DMS 273 treated with DMSO at 0.1 percent for 48 hours (cell line): ENCODE measurements at regions not wholly inside any gene's neighbourhood (a gene's known extent, or its start where the extent isn't known, plus 50 kb on each side); places are given as distances from the start of the nearest gene placed in this dataset.

Experiments used
- DNase-seq: peaks from one replicate; lab custom pipeline; 2025; lab: John Stamatoyannopoulos, UW

DNA sequence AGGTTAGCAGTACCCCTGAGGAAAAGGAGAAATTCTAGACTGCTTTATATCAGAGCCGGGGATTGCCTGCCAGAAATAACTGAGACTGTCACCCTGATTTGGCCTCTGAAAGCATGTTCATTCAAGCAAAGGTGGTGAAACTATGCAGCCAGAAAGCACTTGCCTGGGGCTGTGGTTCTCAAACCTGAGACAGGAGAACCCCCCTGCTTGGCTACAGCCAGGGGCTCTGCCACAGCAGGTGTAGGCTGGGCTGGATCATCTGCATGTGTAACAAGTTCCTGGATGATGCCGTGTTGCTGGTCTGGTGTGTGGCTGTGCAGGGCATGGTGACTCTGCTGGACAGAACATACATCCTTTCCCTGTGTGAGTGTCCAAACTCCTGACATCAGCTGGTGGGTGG is 157.8 kb downstream of the NXNL2 start:
- no peak for DNase-seq

DNA sequence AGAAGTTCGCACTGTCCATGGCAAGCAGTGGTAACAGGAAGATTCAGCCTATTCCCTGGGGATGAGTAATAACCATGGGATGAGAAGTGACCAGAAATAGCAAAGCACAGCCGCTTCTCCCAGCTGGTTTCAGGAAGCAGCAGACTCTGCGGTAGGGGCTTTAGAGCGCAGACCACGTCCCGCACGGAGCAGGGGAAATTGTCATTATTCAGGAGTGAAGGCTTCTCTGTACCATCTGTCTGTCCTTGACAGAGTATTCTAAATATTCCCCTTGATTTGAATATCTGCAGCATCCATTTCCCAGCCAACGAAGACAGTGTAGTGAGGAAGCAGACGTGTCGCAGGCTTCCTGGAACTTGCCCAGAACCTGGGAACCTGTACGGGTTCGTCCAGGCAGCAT is 159.6 kb downstream of the NXNL2 start:
- no peak for DNase-seq

DNA sequence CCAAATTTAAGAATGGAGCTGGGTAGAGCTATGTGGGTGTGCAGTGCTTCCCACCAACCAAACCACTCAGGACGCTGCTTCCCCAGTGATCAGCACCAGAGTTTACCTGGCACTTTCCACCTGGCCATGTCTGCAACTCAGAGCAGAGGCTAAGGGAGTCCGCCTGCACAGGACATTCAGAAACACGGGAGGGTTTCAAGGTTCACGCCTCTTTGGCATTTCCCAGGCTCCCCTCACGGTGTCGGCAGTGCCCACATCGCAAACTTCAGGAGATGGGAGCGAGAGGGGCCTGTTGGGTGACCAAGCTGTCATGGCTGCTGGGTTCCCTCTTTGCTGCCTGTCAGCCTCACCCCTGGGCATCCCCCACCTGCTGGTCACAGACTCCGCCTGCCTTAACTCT is 161.5 kb downstream of the NXNL2 start:
- DNase-seq: no peak

DNA sequence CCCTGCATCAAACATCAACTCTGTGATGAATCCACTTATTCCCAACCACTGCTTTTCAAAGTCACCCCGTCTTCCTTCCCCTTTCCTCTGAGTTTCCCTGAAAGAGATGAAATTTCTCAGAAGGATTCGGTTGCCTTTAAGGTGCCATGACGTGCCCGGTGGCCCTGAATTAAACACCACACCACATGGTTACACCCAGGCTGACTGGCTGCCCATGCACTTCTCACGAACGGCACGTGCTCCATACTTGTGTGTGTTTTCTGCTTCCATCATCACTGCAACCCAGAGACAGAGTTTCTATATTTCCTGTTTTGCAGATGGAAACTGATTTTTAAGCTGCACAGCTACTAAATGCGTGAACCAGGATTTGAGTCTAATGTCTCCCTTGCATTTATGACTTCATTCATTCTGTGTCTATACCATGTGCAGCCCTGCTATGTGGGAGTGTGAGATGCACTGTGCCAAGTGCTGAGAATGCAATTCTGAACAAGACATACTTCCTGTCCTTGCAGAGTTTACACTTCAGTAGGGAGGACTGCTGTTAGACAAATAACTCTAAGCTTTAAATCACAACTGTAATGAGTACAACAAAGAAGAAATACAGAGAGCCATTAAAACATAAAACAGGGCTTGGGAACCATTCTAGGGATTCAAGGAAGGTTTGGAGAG is 162.9 kb downstream of the NXNL2 start:
- DNase-seq: no peak

DNA sequence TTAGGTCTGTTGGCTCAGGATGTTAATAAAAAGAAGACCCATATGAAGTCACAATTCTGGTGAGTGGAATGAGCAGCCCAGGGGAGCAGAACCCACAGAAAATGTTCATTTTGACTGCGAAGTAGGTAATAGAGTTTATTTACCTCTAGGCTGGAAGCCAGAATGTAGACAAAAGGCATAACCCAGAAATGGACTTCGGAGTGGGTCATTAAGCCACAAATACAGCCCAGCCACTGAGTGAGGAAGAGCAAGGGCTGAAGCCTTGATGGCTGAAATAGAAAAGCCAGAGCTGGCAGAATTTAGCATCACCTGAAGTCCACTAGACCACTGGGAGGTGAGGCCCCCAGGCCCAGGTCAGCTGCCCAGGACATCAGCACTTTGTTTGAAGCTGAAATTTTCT is 168.0 kb downstream of the NXNL2 start:
- DNase-seq: no peak

DNA sequence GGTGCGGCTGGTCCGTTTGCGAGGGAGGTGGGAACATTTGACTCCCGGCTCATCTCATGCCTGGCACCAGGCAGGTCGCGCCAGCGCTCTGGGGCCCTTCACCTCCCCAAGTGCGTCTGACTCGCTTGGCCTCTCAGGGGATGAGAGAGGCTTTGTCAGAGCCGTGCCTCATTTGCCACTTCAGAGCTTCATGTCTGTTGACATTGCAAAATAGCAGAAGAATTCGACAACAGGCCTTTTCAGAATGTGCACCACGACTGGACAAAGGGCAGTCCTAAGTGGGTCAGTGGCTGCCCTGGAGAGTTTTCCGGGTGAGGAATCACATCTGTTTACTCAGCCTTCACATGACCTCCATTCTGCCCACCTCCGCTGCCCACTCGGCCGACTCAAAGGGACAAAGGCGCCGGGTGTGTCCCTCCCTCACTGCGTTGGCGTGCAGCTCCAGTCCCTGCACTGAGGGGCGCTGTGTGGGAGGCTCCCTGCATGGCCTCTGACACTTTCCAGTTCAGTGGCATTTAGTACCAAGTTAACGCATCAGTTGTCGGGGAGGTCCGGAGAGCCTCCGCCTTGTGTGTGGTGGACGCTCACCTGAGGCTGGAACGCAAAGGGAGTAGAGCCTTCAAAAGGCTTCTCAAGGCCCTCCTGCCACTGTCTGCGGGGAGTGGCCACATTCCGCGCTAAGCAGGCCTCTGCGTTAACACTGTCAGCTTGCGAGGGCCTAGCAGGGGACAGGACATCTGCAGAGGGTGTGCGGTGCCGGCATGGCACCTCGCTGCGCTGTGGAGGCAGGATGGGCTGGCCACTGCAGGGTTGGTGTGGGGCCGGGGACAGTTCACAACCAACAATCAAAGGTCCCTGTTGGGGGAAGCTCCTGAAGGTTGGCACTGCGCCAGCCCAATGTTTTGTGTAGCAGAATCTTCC is 171.5 kb downstream of the NXNL2 start:
- DNase-seq: no peak

DNA sequence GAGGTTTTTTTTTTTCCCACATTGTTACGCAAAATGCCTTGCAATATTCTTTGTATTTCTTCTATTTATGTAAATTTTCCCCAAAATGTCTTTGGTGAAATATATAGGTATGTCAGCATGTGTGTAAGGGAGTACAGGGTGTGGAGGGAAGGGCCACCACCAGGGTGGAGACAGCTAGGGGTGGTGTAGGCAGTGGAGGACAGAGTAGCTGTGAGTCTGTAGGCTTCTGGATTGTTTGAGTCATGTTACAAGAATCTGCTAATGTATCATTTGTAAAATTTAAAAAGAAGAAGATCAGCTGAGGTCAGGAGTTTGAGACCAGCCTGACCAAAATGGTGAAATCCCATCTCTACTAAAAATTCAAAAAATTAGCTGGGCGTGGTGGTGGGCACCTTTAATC is 175.5 kb downstream of the NXNL2 start:
- DNase-seq: no peak

DNA sequence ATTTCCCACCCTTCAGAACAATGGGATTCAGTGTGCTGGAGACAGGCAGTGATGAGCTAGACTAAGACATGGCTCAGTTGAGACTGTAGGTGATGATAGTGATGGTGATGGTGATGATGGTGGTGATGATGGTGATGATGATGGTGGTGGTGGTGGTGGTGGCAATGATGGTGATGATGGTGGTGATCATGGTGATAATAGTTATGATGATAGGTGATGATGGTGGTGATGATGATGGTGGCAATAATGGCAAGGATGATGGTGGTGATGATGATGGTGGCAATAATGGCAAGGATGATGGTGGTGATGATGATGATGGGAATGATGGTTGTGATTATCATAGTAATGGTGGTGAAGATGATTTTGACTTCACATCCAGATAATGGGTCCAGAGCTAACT is 176.7 kb downstream of the NXNL2 start:
- DNase-seq: no peak

DNA sequence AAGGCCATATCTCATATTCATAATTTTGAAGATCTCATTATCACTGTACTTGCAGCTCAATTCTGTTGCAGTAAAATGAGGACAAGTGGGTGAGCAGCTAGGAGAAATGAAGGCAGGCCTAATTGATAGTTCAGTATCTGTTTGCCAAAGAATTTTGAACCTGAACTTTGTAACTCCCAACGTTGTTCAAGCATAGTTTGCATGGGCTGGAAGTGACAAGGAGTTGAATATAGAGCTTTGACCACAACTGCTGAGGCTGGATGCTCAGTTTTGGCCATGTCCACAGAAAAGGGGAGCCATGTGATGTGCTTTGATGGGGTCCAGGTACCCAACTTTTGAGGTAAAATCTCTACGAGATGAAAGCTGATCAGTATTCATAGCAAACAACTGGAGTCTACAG is 177.5 kb downstream of the NXNL2 start:
- DNase-seq: no peak

DNA sequence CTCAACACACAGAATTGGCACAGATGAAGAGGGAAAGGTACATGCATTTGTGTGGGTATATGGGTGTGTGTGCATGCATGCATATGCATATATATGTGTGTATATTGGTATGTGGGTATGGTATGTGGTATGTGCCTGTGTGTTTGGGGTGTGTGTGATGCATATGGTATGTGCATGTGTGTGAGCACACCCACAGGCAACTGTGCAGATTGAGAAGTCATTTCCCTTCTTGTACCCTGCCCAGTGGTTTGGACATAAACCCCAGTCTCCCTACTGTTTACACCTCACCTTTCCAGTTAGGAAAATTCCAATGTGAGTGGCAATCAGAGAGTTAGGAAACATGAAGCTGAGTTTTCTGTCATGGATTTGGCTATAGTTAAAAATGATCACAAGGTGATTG is 178.0 kb downstream of the NXNL2 start:
- DNase-seq: no peak

DNA sequence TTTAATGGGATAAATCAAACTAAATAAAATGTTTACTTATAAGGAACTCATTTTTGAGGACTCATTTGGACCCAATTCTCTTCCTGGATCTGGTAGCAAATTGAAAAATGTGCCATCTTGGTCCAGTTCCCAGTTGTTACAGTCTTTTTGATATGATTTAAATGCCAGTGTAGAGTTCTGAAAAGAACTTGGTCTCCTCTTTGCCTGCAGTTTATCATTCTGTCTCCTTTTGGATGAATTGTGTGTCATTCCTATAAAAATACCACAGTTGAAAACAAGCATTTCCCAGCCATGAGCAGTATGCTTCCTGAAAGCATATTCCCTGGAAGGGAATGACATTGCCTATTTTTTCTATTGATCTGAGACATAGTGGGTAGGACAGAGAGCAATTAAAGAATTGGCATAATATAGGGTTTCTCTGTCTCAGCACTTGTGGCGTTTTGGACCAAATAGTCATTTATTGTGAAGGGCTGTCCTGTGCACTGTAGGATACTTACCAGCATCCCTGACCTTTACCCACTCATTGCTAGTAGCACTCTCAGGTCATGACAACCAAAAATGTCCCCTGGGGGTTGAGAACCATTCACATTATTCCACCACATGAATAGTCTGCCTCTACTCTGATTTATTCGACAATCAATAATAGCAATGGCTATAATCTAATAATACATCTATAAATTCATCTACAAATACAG is 181.8 kb downstream of the NXNL2 start:
- DNase-seq: no peak

DNA sequence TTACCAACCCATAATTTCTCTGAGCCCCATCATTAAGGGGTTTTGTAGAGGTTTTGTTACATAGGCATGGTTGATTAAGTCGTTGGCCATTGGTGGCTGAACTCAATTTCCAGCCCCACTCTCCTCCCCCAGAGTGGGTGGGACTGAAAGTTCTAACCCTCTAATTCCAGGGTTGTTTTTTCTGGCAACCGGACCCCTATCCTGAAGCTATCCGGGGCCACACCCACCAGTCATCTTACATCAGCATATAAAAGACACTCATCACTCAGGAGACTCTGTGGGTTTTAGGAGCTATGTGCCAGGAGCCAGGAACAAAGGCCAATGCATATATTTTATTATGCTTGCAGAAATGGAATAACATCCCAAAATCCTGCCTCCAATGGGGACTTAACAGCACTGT is 186.0 kb downstream of the NXNL2 start:
- DNase-seq: no peak

DNA sequence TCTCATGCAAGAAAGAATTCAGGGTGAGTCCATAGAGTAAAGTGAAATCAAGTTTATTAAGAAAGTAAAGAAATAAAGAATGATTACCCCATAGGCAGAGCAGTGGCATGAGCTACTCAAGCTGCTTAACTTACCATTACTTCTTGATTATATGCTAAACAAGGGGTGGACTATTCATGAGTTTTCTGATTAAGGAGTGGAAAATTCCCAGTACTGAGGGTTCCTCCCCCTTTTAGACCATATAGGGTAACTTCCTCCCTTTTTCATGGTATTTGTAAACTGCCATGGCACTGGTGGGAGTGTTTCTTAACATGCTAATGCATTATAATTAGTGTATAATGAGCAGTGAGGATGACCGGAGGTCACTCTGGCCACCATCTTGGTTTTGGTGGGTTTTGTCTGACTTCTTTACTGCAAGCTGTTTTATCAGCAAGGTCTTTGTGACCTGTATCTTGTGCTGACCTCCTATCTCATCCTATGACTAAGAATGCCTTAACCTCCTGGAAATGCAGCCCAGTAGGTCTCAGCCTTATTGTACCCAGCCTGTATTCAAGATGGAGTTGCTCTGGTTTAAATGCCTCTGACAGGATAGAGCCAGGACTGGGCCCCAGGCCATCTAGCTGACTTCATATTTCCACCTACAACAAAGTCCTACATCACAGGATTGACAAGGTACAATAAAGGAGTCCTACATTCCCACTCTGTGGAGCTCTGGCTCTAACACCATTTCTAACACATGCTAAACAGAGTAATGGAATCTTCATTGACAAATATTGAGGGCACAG is 186.7 kb downstream of the NXNL2 start:
- no peak for DNase-seq

DNA sequence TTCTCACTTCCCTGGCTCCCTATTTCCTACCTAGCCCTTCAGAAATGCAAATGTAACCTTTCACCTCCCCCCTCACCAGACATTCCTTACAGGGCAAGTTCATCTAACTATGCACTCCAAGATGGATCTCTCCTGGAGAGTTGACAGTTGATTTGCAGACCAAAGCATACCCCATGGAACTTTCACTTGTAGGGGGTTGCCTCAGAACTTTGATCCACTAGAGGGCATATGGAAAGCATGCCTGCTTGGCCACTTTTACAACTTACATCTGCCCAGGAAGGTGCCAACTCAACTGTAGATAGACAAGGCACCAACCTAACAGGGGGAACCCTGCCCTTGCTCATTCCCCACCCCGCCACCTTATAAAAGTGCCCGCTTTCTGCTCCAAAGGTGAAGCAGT is 187.8 kb downstream of the NXNL2 start:
- DNase-seq: no peak

DNA sequence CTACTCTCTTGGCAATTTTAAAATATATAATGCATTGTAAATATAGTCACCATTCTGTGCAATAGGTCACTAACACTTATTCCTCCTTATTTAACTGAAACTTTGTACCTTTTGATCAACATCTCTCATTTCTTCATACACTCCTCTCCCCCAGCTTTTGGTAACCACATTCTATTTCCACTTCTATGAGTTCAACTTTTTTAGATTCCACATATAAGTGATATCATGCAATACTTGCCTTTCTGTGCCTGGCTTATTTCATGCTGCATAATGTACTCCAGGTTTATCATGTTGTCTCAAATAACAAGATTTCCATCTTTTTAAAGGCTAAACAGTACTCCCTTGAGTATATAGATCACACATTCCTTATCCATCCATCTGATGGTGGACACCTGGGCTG is 188.8 kb downstream of the NXNL2 start:
- DNase-seq: no peak

DNA sequence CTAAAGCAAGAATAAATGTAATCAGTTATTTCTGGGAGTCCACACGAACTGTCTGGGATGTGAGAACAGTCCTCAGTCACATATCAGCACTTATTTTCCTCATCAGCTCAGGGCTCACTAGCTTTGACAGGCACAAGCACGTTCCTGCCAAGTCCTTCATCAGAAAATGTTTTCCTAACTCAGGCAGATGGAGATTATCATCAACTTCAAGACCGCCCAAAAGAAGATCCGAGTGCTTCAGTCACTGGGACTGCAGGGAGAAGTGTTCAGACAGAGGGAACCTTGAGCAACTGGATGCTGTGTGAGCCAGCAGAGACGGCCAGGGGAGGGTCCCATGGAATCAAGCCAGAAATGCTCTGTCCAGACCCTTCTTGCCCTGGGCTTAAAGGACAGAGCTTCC is 189.4 kb downstream of the NXNL2 start:
- no peak for DNase-seq

DNA sequence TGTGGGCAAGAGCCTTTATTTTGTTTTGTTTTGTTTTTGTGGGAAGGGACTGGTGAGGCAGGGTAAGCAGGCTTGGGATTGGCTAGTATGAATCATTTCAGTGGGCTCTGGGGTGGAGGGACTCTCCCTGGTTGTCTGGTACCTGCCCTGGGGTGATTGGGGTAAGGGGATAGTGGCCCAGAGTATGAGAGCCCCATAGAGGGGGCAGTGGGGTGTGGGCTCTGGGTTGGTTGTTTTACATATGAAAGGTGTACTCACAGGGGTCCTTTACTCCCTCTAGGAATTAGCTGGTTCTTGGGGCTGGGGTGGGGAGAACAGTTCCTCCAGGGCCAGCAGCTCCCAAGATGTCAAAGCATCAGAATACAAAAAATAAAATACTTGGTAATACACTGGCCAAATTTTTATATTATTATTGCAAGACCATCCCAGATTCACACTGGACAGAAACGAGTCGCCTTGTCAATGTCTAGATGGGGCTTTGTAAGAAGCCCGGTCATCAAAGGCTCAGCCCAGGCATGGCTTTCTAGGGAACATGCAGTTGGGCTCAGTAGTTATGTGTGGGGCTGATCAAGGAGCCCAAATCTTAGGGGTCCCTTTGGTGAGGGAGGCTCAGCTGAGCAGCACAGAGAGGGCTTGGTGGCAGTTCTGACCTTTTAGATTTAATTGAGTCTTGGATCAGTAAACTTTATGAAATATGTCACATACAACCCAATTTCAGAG is 190.5 kb downstream of the NXNL2 start:
- DNase-seq: no peak

DNA sequence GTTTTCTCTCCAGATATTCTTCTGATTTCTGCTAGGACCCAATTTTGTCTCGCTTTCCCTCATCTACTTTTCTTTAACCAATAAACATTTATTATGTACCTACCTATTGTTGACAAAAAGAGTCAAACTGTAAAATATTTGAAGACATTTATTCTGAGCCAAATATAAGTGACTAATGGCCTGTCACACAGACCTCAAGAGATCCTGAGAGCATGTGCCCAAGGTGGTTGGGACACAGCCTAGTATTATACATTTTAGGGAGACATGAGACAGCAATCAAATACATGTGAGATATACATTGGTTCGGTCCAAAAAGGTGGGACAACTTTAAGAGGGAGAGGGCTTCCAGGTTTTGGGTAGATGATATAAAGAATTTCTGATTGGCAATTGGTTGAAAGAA is 191.8 kb downstream of the NXNL2 start:
- DNase-seq: no peak

DNA sequence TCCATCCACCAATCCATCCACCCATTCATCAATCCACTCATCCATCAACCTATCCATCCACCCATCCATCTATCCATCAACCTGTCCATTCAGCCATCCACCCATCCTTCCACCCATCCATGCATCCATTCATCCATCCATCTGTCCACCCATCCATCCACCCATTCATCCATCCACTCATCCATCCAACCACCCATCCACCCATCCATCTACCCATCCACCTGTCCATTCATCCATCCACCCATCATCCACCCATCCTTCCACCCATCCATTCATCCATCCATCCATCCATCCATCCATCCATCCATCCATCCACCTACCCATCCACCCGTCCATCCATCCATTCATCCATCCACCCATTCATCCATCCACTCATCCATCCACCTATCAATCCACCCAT is 195.8 kb downstream of the NXNL2 start:
- DNase-seq: no peak

DNA sequence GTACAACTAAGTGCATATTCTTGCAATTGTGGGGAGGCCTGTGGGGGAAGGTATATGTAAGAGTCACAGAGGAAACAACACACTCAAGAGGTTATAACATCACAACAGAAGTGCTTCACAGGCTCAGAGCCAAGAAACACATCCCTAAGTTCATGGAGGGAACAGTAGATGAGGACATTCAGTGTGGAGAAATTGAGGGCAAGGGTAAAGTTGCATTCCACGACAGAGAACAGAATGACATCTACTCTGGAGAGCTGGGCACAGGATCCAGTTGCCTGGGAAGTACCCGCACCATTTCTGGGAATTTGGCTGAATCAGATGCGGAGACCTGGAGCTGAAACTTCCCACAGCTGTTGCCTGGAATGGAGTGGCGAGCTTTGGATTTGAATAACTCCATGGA is 197.2 kb downstream of the NXNL2 start:
- DNase-seq: no peak

DNA sequence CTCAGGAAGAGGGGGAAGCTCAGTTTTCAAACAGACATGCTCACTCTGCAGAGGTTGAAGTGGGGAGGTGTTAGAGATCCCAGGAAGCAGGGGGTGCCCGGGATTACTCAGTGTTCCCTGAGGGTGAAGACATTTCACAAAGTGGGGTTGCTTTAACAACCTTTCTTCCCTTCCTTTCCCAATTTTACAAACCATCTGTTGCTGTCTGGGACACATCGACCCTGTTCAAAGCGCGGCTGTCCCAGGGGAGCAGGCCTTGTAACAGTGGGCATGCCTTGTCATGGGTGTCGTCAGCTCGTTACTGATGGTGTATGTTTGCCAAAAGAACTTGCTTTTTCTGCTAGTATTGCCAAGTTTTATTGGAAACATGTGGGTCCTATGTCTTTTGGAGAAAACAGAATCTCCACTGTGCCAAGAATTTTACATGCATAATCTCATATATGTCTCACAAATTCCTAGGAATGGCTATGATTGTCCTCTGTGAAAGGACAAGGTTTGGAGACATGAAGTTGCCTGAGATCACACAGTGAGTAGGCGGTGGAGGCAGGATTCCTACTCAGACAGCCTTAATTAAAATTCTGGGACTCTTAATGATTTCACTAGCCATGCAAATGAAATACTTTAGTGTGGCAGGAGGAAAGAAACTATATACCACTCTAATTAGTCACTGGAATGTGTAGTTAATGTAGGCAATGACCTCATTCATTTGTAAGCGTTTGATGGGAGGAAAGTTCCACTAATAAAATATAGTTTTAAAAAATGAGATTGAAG is 198.9 kb downstream of the NXNL2 start:
- peak; percentile 22 for DNase-seq
